ENCODE measurements at regions not wholly inside any gene's neighbourhood (a gene's known extent, or its start where the extent isn't known, plus 50 kb on each side); places are given as distances from the start of the nearest gene placed in this dataset.

GRCh38 chr3:177314897-177315296 lies 117.6 kb upstream of the TBL1XR1 start:
- DNase-seq (ENCODE audit: low spot score), result no peak

GRCh38 chr3:177317247-177317646 lies 120.0 kb upstream of the TBL1XR1 start:
- H3K36me3 ChIP-seq, result no peaks in the 10 kb centered on the region
- H3K27ac ChIP-seq, result no peak overlapping the region
- H3K27me3 ChIP-seq, result no peaks in the 10 kb centered on the region
- no peak for TF ChIP-seq CTCF (IDR thresholded peaks at IDR 0.05)
- H3K4me1 ChIP-seq, result peaks cover 0 to 15% of the 10 kb centered on the region in 2 donors
- H3K4me3 ChIP-seq, result no peak overlapping the region
- DNase-seq (ENCODE audit: low spot score), result no peak
- no peaks in the 10 kb centered on the region for H3K9me3 ChIP-seq

More at GRCh38 chr3:177314897-177315296, 117.6 kb upstream of the TBL1XR1 start:
- no peaks in the 10 kb centered on the region for H3K9me3 ChIP-seq
- H3K27ac ChIP-seq, result no peak overlapping the region
- H3K4me3 ChIP-seq, result no peak overlapping the region
- no peak for TF ChIP-seq CTCF (IDR thresholded peaks at IDR 0.05)
- H3K4me1 ChIP-seq, result no peaks in the 10 kb centered on the region
- no peaks in the 10 kb centered on the region for H3K36me3 ChIP-seq
- H3K27me3 ChIP-seq, result no peaks in the 10 kb centered on the region

DNA sequence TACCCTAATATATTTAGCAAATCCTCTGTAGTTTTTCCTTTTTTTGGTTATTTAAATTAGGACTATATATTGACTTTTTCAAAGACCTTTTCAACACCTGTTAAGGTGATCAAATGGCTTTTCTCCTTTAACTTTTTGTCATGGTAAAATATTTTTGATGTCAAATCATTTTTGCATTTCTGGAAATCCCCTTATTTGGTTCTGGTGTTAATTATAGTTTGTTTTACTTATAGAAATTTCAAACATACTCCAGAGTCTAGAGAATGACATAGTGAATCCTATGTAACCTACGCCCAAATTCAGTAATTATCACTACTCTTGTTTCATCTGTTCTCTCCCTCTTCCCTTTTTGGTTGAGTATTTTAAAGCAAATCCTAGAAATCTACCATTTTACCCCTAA lies 121.3 kb upstream of the TBL1XR1 start:
- H3K9me3 ChIP-seq, result no peaks in the 10 kb centered on the region
- H3K4me1 ChIP-seq, result peaks cover 0 to 15% of the 10 kb centered on the region in 2 donors
- no peak overlapping the region for H3K27ac ChIP-seq
- no peaks in the 10 kb centered on the region for H3K36me3 ChIP-seq
- H3K27me3 ChIP-seq, result no peaks in the 10 kb centered on the region
- no peak for TF ChIP-seq CTCF (IDR thresholded peaks at IDR 0.05)
- no peak overlapping the region for H3K4me3 ChIP-seq
- DNase-seq (ENCODE audit: low spot score), result no peak

DNA sequence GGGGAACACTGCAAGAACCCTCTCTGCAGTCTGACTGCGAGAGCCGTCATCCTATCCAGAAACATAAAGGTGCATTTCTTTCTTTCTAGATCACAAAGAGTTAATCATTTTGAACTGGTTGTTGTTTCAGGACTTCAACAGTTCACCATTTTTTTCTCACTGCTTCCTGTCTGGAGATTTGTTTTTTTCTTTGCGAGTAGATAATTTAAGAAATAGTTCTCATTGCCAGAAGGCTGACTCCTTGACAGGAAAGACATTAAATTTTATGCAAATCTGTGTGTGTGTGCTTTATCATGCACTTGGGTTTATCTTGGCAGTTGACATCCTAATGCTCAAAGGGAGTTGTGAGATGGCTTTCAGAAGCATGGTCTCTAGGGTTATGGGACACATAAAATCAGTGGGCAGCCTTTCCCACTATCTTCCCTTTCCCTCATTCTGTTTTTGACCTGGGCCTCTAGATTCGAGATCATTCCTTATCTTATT lies 123.5 kb upstream of the TBL1XR1 start:
- H3K36me3 ChIP-seq, result no peaks in the 10 kb centered on the region

DNA sequence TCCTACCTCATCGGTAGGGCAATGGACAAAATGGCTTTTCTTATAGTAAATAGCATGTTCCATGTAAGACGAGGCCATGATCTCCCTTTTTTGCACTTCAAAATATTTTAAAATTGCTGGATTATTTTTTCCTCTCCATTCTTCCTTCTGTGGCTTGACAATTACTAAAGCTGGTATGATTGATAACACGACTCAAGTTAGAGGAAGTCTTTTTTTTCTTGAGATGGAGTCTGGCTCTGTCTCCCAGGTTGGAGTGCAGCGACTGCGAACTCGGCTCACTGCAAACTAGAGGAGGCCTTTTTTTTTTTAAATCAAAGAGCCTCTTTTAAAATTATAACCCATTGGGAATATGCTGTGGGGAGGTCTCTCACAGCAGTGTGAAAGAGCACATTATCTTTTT lies 124.5 kb upstream of the TBL1XR1 start:
- Histone ChIP-seq H3K27ac (no peak overlapping the region), H3K4me3 (no peak overlapping the region), H3K36me3 (no peaks in the 10 kb centered on the region), H3K27me3 (no peaks in the 10 kb centered on the region), H3K4me1 (peaks cover 0 to 15% of the 10 kb centered on the region in 2 donors), H3K9me3 (no peaks in the 10 kb centered on the region)
- no peak for DNase-seq (ENCODE audit: low spot score)
- no peak for TF ChIP-seq CTCF (IDR thresholded peaks at IDR 0.05)

More for the DNA sequence above, 123.5 kb upstream of the TBL1XR1 start:
- H3K9me3 ChIP-seq, result no peaks in the 10 kb centered on the region
- TF ChIP-seq CTCF (IDR thresholded peaks at IDR 0.05), result no peak
- peaks cover 0 to 15% of the 10 kb centered on the region in 2 donors for H3K4me1 ChIP-seq
- no peaks in the 10 kb centered on the region for H3K27me3 ChIP-seq
- no peak overlapping the region for H3K4me3 ChIP-seq
- DNase-seq (ENCODE audit: low spot score), result no peak
- H3K27ac ChIP-seq, result no peak overlapping the region

GRCh38 chr3:177322881-177323280 lies 125.6 kb upstream of the TBL1XR1 start:
- no peak for DNase-seq (ENCODE audit: low spot score)
- peaks cover 0 to 15% of the 10 kb centered on the region in 2 donors for H3K4me1 ChIP-seq
- no peak for TF ChIP-seq CTCF (IDR thresholded peaks at IDR 0.05)
- no peak overlapping the region for H3K4me3 ChIP-seq
- no peaks in the 10 kb centered on the region for H3K36me3 ChIP-seq
- H3K27me3 ChIP-seq, result no peaks in the 10 kb centered on the region
- H3K9me3 ChIP-seq, result no peaks in the 10 kb centered on the region
- no peak overlapping the region for H3K27ac ChIP-seq
